ENCODE measurements at regions not wholly inside any gene's neighbourhood (a gene's known extent, or its start where the extent isn't known, plus 50 kb on each side); places are given as distances from the start of the nearest gene placed in this dataset.

- Histone ChIP-seq H3K9me3 (replicated peaks in 1 of 2; ENCODE audit: control insufficient read depth in 1 of 2, insufficient read depth in 1 of 2, low read length in 2 of 2) (no peaks in the 10 kb centered on the region), H3K4me1 (ENCODE audit: control insufficient read depth in 1 of 2, insufficient read depth in 2 of 2, low read length in 2 of 2) (no peaks in the 10 kb centered on the region), H4K20me1 (ENCODE audit: insufficient read depth, low read length) (no peaks in the 10 kb centered on the region), H3K4me3 (replicated peaks in 1 of 3; ENCODE audit: low read depth in 2 of 3, low read length in 3 of 3) (no peak overlapping the region), H3K9ac (ENCODE audit: insufficient read depth, low read length, poor library complexity, severe bottlenecking) (no peak overlapping the region), H3K36me3 (replicated peaks in 1 of 2; ENCODE audit: control insufficient read depth in 1 of 2, insufficient read depth in 2 of 2, low read length in 2 of 2) (no peaks in the 10 kb centered on the region), H3K79me2 (ENCODE audit: insufficient read depth, low read length) (no peaks in the 10 kb centered on the region), H3K4me2 (replicated peaks; ENCODE audit: extremely low read depth, low read length, poor library complexity, severe bottlenecking) (no peak overlapping the region), H3K27me3 (ENCODE audit: control insufficient read depth in 2 of 2, insufficient read depth in 2 of 2, low read length in 2 of 2) (no peaks in the 10 kb centered on the region), H2AFZ (ENCODE audit: insufficient read depth, low read depth, low read length, poor library complexity, severe bottlenecking) (no peak overlapping the region), H3K27ac (ENCODE audit: low read depth in 1 of 2, low read length in 2 of 2) (no peak overlapping the region)
- Mint-ChIP-seq H3K36me3 (no peaks in the 10 kb centered on the region), H3K4me3 (no peak overlapping the region), H3K27me3 (ENCODE audit: low read depth in 3 of 3) (peaks cover 0 to 3% (median 0%) of the 10 kb centered on the region in 3 donors), H3K4me1 (no peaks in the 10 kb centered on the region), H3K9me3 (peaks cover 0 to 3% (median 0%) of the 10 kb centered on the region in 7 donors), H3K27ac (no peak overlapping the region)
- intact Hi-C loops (cut with micrococcal nuclease), result no loop called here
- DNase-seq, result no peak
- no peak for TF ChIP-seq CTCF (IDR thresholded peaks at IDR 0.05)
- WGBS (ENCODE audit: insufficient coverage), result no CpG with 5 or more reads among the region's 2 CpGs
Observed at GRCh38 chrX:22665818-22666217, 333.9 kb upstream of the DDX53 start.

- Histone ChIP-seq H3K4me3 (replicated peaks in 1 of 3; ENCODE audit: low read depth in 2 of 3, low read length in 3 of 3) (no peak overlapping the region), H3K4me1 (ENCODE audit: control insufficient read depth in 1 of 2, insufficient read depth in 2 of 2, low read length in 2 of 2) (no peaks in the 10 kb centered on the region), H4K20me1 (ENCODE audit: insufficient read depth, low read length) (no peaks in the 10 kb centered on the region), H3K9me3 (replicated peaks in 1 of 2; ENCODE audit: control insufficient read depth in 1 of 2, insufficient read depth in 1 of 2, low read length in 2 of 2) (no peaks in the 10 kb centered on the region), H3K27me3 (ENCODE audit: control insufficient read depth in 2 of 2, insufficient read depth in 2 of 2, low read length in 2 of 2) (no peaks in the 10 kb centered on the region), H3K9ac (ENCODE audit: insufficient read depth, low read length, poor library complexity, severe bottlenecking) (no peak overlapping the region), H3K36me3 (replicated peaks in 1 of 2; ENCODE audit: control insufficient read depth in 1 of 2, insufficient read depth in 2 of 2, low read length in 2 of 2) (no peaks in the 10 kb centered on the region), H3K4me2 (replicated peaks; ENCODE audit: extremely low read depth, low read length, poor library complexity, severe bottlenecking) (no peak overlapping the region), H3K27ac (ENCODE audit: low read depth in 1 of 2, low read length in 2 of 2) (no peak overlapping the region), H3K79me2 (ENCODE audit: insufficient read depth, low read length) (no peaks in the 10 kb centered on the region), H2AFZ (ENCODE audit: insufficient read depth, low read depth, low read length, poor library complexity, severe bottlenecking) (no peak overlapping the region)
- no peak for TF ChIP-seq CTCF (IDR thresholded peaks at IDR 0.05)
- peaks cover 0 to 3% (median 0%) of the 10 kb centered on the region in 7 donors for H3K9me3 Mint-ChIP-seq
- H3K27me3 Mint-ChIP-seq (ENCODE audit: low read depth in 3 of 3), result peaks cover 0 to 3% (median 0%) of the 10 kb centered on the region in 3 donors
- intact Hi-C loops (cut with micrococcal nuclease), result no loop called here
- no peak overlapping the region for H3K4me3 Mint-ChIP-seq
- no peak for DNase-seq
- H3K36me3 Mint-ChIP-seq, result no peaks in the 10 kb centered on the region
- no peak overlapping the region for H3K27ac Mint-ChIP-seq
- H3K4me1 Mint-ChIP-seq, result no peaks in the 10 kb centered on the region
- WGBS (ENCODE audit: insufficient coverage), result no CpG with 5 or more reads among the region's 9 CpGs
Observed at GRCh38 chrX:22666441-22666840, 333.3 kb upstream of the DDX53 start.
